Activated CD8-positive, alpha-beta memory T cell treated with anti-CD3 and anti-CD28 coated beads, Interleukin-2, amount 10 ng/mL, durations not matched to agents 7 days and 5 days (primary cell): ENCODE measurements at regions not wholly inside any gene's neighbourhood (a gene's known extent, or its start where the extent isn't known, plus 50 kb on each side); places are given as distances from the start of the nearest gene placed in this dataset.
"Not testable (repeated sequence)": the region's sequence is repeated elsewhere in the genome, so short reads cannot be mapped to it uniquely, and the experiment has no call there.

Source experiments
- ATAC-seq: fragments of 150-1000 bp; cut with Tn5 transposase; one replicate; pipeline ENCODE4 v1.10.0; 2021; ENCODE audit warnings: moderate library complexity
- CTCF ChIA-PET: fragments of 350-600 bp; sonication (Branson Sonifier 250); formaldehyde crosslinking; loops from one replicate; lab custom pipeline; 2021; ENCODE audit warnings: antibody characterized with exemption; lab: Charles Lee
- DNase-seq: peaks from one replicate; pipeline ENCODE4 v3.0.0-alpha.2; 2020
- H3K27ac Mint-ChIP-seq: one replicate; pipeline ENCODE4 v1.8.0; 2021; ENCODE audit warnings: mild to moderate bottlenecking, mixed read lengths
- H3K27me3 Mint-ChIP-seq: one replicate; pipeline ENCODE4 v1.8.0; 2021; ENCODE audit warnings: mixed read lengths
- H3K36me3 Mint-ChIP-seq: one replicate; pipeline ENCODE4 v1.8.0; 2021; ENCODE audit warnings: mild to moderate bottlenecking, mixed read lengths
- H3K4me1 Mint-ChIP-seq: one replicate; pipeline ENCODE4 v1.8.0; 2021; ENCODE audit warnings: mixed read lengths
- H3K4me3 Mint-ChIP-seq: one replicate; pipeline ENCODE4 v1.8.0; 2021; ENCODE audit warnings: mild to moderate bottlenecking, moderate library complexity, mixed read lengths
- H3K9me3 Mint-ChIP-seq: one replicate; pipeline ENCODE4 v1.8.0; 2022; ENCODE audit warnings: low read depth, mixed read lengths

GRCh38 chr1:157325220-157325619, 187.0 kb upstream of the ETV3 start:
- Mint-ChIP-seq H3K27me3 (peaks cover 49% of the 10 kb centered on the region), H3K36me3 (no peaks in the 10 kb centered on the region), H3K4me3 (no peak overlapping the region), H3K27ac (no peak overlapping the region), H3K4me1 (no peaks in the 10 kb centered on the region), H3K9me3 (no peaks in the 10 kb centered on the region)
- CTCF ChIA-PET = no interaction called here
- ATAC-seq (no peak), DNase-seq (no peak)

GRCh38 chr1:157321972-157322371, 183.8 kb upstream of the ETV3 start:
- ATAC-seq, H3K4me1 Mint-ChIP-seq, DNase-seq, H3K4me3 Mint-ChIP-seq, CTCF ChIA-PET, H3K36me3 Mint-ChIP-seq, H3K9me3 Mint-ChIP-seq, H3K27ac Mint-ChIP-seq: not testable (repeated sequence)
- H3K27me3 Mint-ChIP-seq = peaks cover 40% of the 10 kb centered on the region

GRCh38 chr1:157319567-157319966, 181.4 kb upstream of the ETV3 start:
- no peak for ATAC-seq
- Mint-ChIP-seq H3K4me3 (no peak overlapping the region), H3K9me3 (peaks cover 7% of the 10 kb centered on the region), H3K27me3 (peaks cover 24% of the 10 kb centered on the region), H3K4me1 (no peaks in the 10 kb centered on the region), H3K36me3 (no peaks in the 10 kb centered on the region), H3K27ac (no peak overlapping the region)
- DNase-seq = no peak
- CTCF ChIA-PET = no interaction called here

DNA sequence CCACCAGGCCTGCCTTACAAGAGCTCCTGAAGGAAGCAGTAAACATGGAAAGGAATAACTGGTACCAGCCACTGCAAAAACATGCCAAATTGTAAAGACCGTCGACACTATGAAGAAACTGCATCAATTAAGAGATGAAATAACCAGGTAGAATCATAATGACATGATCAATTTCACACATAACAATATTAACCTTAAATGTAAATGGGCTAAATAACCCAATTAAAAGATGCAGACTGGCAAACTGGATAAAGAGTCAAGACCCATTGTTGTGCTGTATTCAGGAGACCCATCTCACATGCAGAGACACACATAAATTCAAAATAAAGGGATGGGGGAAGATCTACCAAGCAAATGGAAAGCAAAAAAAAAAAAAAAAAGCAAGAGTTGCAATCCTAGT, 179.0 kb upstream of the ETV3 start:
- CTCF ChIA-PET, H3K9me3 Mint-ChIP-seq, DNase-seq, ATAC-seq, H3K4me1 Mint-ChIP-seq, H3K27ac Mint-ChIP-seq, H3K4me3 Mint-ChIP-seq, H3K36me3 Mint-ChIP-seq: not testable (repeated sequence)
- H3K27me3 Mint-ChIP-seq = peaks cover 11% of the 10 kb centered on the region

GRCh38 chr1:157315544-157315943, 177.3 kb upstream of the ETV3 start:
- DNase-seq (no peak), ATAC-seq (no peak)
- Mint-ChIP-seq H3K27ac (no peak overlapping the region), H3K4me3 (no peak overlapping the region), H3K9me3 (peaks cover 7% of the 10 kb centered on the region), H3K36me3 (no peaks in the 10 kb centered on the region), H3K27me3 (peaks cover 13% of the 10 kb centered on the region), H3K4me1 (no peaks in the 10 kb centered on the region)
- CTCF ChIA-PET = no interaction called here

GRCh38 chr1:157314408-157314807, 176.2 kb upstream of the ETV3 start:
- Mint-ChIP-seq H3K27me3 (peaks cover 20% of the 10 kb centered on the region), H3K4me1 (no peaks in the 10 kb centered on the region), H3K36me3 (no peaks in the 10 kb centered on the region), H3K4me3 (no peak overlapping the region), H3K9me3 (peaks cover 5% of the 10 kb centered on the region), H3K27ac (no peak overlapping the region)
- ATAC-seq = no peak
- no peak for DNase-seq
- CTCF ChIA-PET = no interaction called here

DNA sequence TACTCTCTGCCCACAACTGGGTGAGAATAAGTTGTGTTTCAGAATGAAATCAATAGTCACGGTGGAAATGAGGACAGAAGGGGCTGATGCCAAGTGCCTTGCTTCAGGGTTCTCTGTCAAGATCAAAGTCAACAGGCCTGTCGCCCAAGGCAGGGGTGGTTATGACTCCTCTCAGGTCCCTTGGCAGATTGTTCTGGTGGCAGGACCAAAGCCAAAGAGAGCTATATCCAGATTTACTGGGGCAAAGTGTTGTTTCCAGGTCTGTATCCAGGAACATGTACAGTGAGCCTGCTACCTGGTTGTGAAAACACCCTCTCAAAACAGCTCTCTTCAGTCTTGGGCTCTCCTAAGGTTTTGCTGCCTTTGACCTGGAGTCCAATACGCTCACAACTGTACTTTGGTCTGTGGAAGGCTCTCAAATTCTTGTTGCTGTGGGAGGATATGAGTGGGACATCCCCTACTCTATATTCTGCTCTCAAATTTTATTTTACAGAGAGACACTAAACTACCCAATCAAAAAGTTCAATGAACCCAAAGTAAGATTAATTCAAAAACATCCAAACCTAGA, 175.1 kb upstream of the ETV3 start:
- no peak overlapping the region for H3K4me3 Mint-ChIP-seq

GRCh38 chr1:157312082-157312812, 174.1 kb upstream of the ETV3 start:
- CTCF ChIA-PET = no interaction called here
- Mint-ChIP-seq H3K4me1 (no peaks in the 10 kb centered on the region), H3K27me3 (peaks cover 28% of the 10 kb centered on the region), H3K36me3 (no peaks in the 10 kb centered on the region), H3K4me3 (no peak overlapping the region), H3K27ac (no peak overlapping the region), H3K9me3 (no peaks in the 10 kb centered on the region)
- ATAC-seq (no peak), DNase-seq (no peak)

More for the DNA sequence above, 175.1 kb upstream of the ETV3 start:
- CTCF ChIA-PET = no interaction called here
- H3K27me3 Mint-ChIP-seq = peaks cover 25% of the 10 kb centered on the region
- H3K36me3 Mint-ChIP-seq = no peaks in the 10 kb centered on the region
- no peak for DNase-seq
- ATAC-seq = no peak
- H3K27ac Mint-ChIP-seq = no peak overlapping the region
- no peaks in the 10 kb centered on the region for H3K4me1 Mint-ChIP-seq
- H3K9me3 Mint-ChIP-seq = peaks cover 3% of the 10 kb centered on the region

GRCh38 chr1:157311730-157312081, 173.5 kb upstream of the ETV3 start:
- CTCF ChIA-PET = no interaction called here

DNA sequence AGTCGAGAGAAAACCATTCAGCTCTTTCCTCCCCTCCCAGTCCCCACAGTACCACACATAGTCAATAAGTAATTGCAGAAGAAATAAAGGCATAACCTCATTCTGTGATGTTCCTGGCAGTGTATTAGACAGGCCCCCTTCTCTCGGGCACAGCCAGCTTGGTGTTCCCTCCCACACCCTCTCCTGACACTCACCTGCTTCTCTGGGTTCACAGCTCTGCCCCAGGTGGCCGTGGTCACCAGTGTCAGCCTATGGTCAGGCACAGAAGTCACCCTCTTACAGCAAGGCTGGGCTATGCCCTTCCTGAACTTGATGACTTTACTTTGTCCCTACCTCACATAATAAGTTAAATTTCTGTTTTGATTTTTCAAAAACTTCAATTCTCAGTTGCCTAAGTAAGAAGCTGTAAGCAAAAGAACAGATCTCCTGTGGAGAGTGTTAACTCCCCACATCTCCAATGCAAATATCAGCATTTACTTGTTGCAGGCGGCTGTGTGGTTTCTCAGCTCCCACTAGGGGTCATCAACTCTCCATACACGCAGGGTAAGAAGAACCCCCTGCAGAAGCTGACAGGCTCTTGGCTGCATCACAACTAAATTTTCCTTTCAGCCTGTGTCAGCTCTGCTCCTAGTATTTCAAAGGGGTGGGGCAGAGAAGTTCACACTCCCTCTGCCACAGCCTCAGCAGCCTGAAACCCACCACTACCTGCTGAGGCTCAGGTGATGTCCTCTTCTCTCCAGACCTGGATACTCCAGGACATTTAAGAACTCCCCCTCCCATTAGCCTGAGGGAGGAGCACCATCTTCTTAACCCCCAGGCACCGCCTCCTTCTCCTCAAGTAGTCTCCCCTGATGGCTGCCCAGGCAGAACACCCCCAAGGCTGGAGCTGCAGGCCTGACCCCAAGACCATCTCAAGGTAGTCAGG, 172.9 kb upstream of the ETV3 start:
- not testable (repeated sequence) for DNase-seq, H3K36me3 Mint-ChIP-seq, H3K9me3 Mint-ChIP-seq, H3K4me3 Mint-ChIP-seq, H3K4me1 Mint-ChIP-seq, H3K27ac Mint-ChIP-seq, ATAC-seq
- peaks cover 32% of the 10 kb centered on the region for H3K27me3 Mint-ChIP-seq
- CTCF ChIA-PET = interaction anchor here (0.9 kb wide), 1 partner anchor 172 kb away, joined by 3 read pairs; no protein-coding TSS in a partner anchor

More at GRCh38 chr1:157311730-157312081, 173.5 kb upstream of the ETV3 start:
- no peak overlapping the region for H3K27ac Mint-ChIP-seq
- H3K9me3 Mint-ChIP-seq = no peaks in the 10 kb centered on the region
- ATAC-seq (no peak), DNase-seq (no peak)
- H3K27me3 Mint-ChIP-seq = peaks cover 31% of the 10 kb centered on the region
- H3K4me1 Mint-ChIP-seq = no peaks in the 10 kb centered on the region
- no peak overlapping the region for H3K4me3 Mint-ChIP-seq
- no peaks in the 10 kb centered on the region for H3K36me3 Mint-ChIP-seq

DNA sequence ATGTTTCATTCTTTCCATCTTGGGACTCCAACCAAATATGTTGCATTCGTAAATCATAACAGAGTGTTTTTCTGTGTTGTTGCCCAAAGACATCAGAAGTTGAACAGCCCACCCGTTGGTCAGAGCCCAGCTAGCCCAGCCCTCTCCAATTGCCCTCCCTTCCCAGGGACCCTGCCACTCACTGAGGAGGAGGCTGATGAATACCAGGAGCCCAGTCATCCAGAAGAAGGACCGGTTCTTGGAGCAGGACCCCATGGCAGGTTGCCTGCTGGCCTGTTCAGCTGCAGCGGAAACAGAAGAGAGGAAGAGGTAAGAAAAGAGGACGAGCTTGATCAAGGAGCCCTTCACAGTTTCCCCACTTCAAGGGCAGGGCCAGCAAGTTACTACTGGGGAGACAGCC, 172.2 kb upstream of the ETV3 start:
- H3K27ac Mint-ChIP-seq = no peak overlapping the region
- no peak for ATAC-seq
- DNase-seq = no peak
- H3K9me3 Mint-ChIP-seq = no peaks in the 10 kb centered on the region
- H3K27me3 Mint-ChIP-seq = peaks cover 32% of the 10 kb centered on the region
- H3K4me3 Mint-ChIP-seq = no peak overlapping the region
- H3K36me3 Mint-ChIP-seq = no peaks in the 10 kb centered on the region
- CTCF ChIA-PET = interaction anchor here (0.9 kb wide), 1 partner anchor 172 kb away, joined by 3 read pairs; no protein-coding TSS in a partner anchor
- no peaks in the 10 kb centered on the region for H3K4me1 Mint-ChIP-seq

DNA sequence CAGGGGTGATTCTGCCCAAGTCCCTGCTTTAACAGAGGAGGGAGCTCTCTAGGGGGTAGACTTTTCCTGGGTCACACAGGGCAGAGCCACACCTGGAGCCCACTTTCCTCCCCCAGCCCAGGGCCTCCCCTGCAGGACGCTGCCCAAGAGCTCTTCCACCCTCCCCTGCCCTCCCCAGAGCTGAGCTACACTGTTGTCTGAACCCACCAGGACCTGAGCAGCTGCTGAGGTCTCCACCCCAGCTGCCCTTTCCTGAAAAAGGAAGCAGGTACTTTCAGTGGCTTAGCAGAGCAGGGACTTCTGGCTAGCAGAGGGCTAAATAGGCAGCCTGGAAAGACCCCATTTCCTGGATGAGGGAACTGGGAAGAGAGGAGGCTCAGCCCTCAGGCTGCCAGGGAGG, 169.3 kb upstream of the ETV3 start:
- Mint-ChIP-seq H3K4me1 (no peaks in the 10 kb centered on the region), H3K9me3 (no peaks in the 10 kb centered on the region), H3K27me3 (peaks cover 24% of the 10 kb centered on the region), H3K27ac (no peak overlapping the region), H3K4me3 (no peak overlapping the region), H3K36me3 (no peaks in the 10 kb centered on the region)
- ATAC-seq = no peak
- CTCF ChIA-PET = no interaction called here
- DNase-seq = no peak

- H3K27ac Mint-ChIP-seq = no peak overlapping the region
- no peaks in the 10 kb centered on the region for H3K9me3 Mint-ChIP-seq
- H3K36me3 Mint-ChIP-seq = no peaks in the 10 kb centered on the region
- DNase-seq (no peak), ATAC-seq (no peak)
- CTCF ChIA-PET = no interaction called here
- H3K4me1 Mint-ChIP-seq = no peaks in the 10 kb centered on the region
- peaks cover 24% of the 10 kb centered on the region for H3K27me3 Mint-ChIP-seq
- no peak overlapping the region for H3K4me3 Mint-ChIP-seq
These were observed 168.7 kb upstream of the ETV3 start for GRCh38 chr1:157306896-157307295.
